ENCODE measurements at regions not wholly inside any gene's neighbourhood (a gene's known extent, or its start where the extent isn't known, plus 50 kb on each side); places are given as distances from the start of the nearest gene placed in this dataset.

GRCh38 chr4:28639747-28640146 lies 1779.1 kb downstream of the STIM2 start:
- TF ChIP-seq POLR2A (IDR thresholded peaks at IDR 0.05; ENCODE audit: low read length), result no peak
- no peak for TF ChIP-seq HOXB13 (CRISPR knock-in tag; IDR thresholded peaks at IDR 0.05; ENCODE audit: low read depth)
